DOHH2 (cell line): ENCODE measurements at regions not wholly inside any gene's neighbourhood (a gene's known extent, or its start where the extent isn't known, plus 50 kb on each side); places are given as distances from the start of the nearest gene placed in this dataset.

ENCODE experiments used
- H3F3A ChIP-seq: fragments of 200-600 bp; sonication (generic), shearing (Covaris generic); 2 replicates; pipeline ENCODE4 v1.6.0; 2016; ENCODE audit warnings: antibody characterized with exemption, mild to moderate bottlenecking; ENCODE audit not compliant: control insufficient read depth, insufficient read depth
- H3K27ac ChIP-seq: fragments of 200-600 bp; sonication (generic); 2 replicates; pipeline ENCODE4 v1.5.1; 2014; ENCODE audit warnings: low read depth, mild to moderate bottlenecking, low read length, moderate library complexity
- H3K27me3 ChIP-seq: fragments of 200-600 bp; sonication (generic); 2 replicates; pipeline ENCODE4 v1.6.1; 2014; ENCODE audit warnings: mild to moderate bottlenecking, low read length, mixed read lengths; ENCODE audit not compliant: control insufficient read depth
- H3K36me3 ChIP-seq: fragments of 200-600 bp; sonication (generic); 2 replicates; pipeline ENCODE4 v1.6.1; 2014; ENCODE audit warnings: mild to moderate bottlenecking, low read length, moderate library complexity, mixed read lengths; ENCODE audit not compliant: control insufficient read depth
- H3K4me1 ChIP-seq: fragments of 200-600 bp; sonication (generic); 2 replicates; pipeline ENCODE4 v1.6.1; 2014; ENCODE audit warnings: mild to moderate bottlenecking, low read length, mixed read lengths; ENCODE audit not compliant: control insufficient read depth
- H3K4me2 ChIP-seq: fragments of 200-600 bp; sonication (generic); 2 replicates; pipeline ENCODE4 v1.6.0; 2014; ENCODE audit warnings: mild to moderate bottlenecking, low read length, moderate library complexity
- H3K4me3 ChIP-seq: fragments of 200-600 bp; sonication (generic); 2 replicates; pipeline ENCODE4 v1.5.1; 2014; ENCODE audit warnings: mild to moderate bottlenecking, low read length, mixed read lengths
- H3K79me2 ChIP-seq: fragments of 200-600 bp; sonication (generic); 2 replicates; pipeline ENCODE4 v1.6.1; 2014; ENCODE audit warnings: mild to moderate bottlenecking, low read length, mixed read lengths; ENCODE audit not compliant: control insufficient read depth
- H3K9me2 ChIP-seq: fragments of 200-600 bp; sonication (generic); replicated peaks from 2 replicates; pipeline ENCODE4 v1.6.1; 2014; ENCODE audit warnings: mild to moderate bottlenecking, low read length, mixed read lengths; ENCODE audit not compliant: control insufficient read depth
- H3K9me3 ChIP-seq: fragments of 200-600 bp; sonication (generic); 2 replicates; pipeline ENCODE4 v1.6.1; 2014; ENCODE audit warnings: antibody characterized with exemption, low read length, mixed read lengths; ENCODE audit not compliant: control insufficient read depth, insufficient read depth
- H4K20me1 ChIP-seq: fragments of 200-600 bp; sonication (generic); 2 replicates; pipeline ENCODE4 v1.6.0; 2014; ENCODE audit warnings: low read depth, mild to moderate bottlenecking, antibody characterized with exemption, low read length, moderate library complexity; ENCODE audit not compliant: control insufficient read depth, insufficient read depth
- EZH2phosphoT487 ChIP-seq: fragments of 200-600 bp; sonication (generic); IDR thresholded peaks from 2 replicates; pipeline ENCODE4 v1.6.1; 2017; ENCODE audit warnings: borderline replicate concordance, mild to moderate bottlenecking, antibody characterized with exemption, low read length, moderate library complexity, mixed read lengths
- TF ChIP-seq, protein P1 (sequence below): fragments of 200-600 bp; sonication (generic); IDR thresholded peaks from one replicate; pipeline ENCODE4 v1.5.1; 2014; ENCODE audit warnings: antibody characterized with exemption, mild to moderate bottlenecking, low read depth, low read length; ENCODE audit not compliant: poor library complexity, severe bottlenecking

DNA sequence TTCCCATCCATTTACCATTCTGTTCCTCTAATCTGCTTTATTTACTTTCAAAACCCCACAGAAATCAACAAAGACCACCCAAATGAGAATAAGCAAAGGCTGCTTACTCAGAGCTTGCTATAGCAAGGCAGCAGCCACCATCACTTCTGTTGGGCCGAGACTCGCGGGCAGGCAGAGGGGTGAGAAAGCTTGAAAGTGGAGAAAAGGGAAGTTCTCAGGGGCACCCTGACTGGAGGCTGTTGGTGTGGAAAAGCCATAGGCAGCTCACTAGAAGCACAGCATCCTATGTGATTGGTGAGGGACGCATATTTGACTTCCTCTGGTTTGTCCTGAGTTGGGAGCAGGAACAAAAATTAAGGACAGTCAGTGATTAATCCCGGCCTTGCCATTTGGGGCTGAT is 269.7 kb upstream of the THSD7B start:
- no peaks in the 10 kb centered on the region for H3K9me3 ChIP-seq
- TF ChIP-seq, protein P1, sequence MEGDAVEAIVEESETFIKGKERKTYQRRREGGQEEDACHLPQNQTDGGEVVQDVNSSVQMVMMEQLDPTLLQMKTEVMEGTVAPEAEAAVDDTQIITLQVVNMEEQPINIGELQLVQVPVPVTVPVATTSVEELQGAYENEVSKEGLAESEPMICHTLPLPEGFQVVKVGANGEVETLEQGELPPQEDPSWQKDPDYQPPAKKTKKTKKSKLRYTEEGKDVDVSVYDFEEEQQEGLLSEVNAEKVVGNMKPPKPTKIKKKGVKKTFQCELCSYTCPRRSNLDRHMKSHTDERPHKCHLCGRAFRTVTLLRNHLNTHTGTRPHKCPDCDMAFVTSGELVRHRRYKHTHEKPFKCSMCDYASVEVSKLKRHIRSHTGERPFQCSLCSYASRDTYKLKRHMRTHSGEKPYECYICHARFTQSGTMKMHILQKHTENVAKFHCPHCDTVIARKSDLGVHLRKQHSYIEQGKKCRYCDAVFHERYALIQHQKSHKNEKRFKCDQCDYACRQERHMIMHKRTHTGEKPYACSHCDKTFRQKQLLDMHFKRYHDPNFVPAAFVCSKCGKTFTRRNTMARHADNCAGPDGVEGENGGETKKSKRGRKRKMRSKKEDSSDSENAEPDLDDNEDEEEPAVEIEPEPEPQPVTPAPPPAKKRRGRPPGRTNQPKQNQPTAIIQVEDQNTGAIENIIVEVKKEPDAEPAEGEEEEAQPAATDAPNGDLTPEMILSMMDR: no peak
- TF ChIP-seq EZH2phosphoT487: no peak
- no peak overlapping the region for H3K4me2 ChIP-seq
- H3K4me3 ChIP-seq: no peak overlapping the region
- no peaks in the 10 kb centered on the region for H3F3A ChIP-seq
- no peaks in the 10 kb centered on the region for H3K79me2 ChIP-seq
- no peaks in the 10 kb centered on the region for H4K20me1 ChIP-seq
- no peak overlapping the region for H3K27ac ChIP-seq
- no peaks in the 10 kb centered on the region for H3K9me2 ChIP-seq
- H3K4me1 ChIP-seq: peaks cover 3% of the 10 kb centered on the region; the same call in 1 of the 2 replicates
- H3K27me3 ChIP-seq: no peaks in the 10 kb centered on the region; the same call in 1 of the 2 replicates
- no peaks in the 10 kb centered on the region for H3K36me3 ChIP-seq

DNA sequence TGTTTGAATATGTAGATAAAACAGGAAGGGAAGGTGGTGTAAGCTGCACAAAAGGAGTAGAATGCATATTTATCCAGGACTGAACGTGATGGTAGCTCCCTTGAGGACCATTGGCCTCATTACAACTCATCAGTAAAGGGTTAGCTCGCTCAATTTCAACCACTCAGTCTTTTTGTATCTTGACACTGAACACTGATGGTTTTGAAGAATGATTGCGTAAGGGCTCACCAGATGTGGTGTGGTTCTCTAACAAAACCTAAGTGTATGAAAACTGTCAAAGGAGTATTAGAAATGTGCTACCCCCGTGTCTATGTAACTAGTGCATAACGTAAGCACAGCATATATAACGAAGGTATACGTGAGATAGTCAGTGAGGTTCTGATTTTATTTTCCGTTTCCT is 272.4 kb upstream of the THSD7B start:
- peaks cover 3% of the 10 kb centered on the region; the same call in 1 of the 2 replicates for H3K4me1 ChIP-seq
- H3K27ac ChIP-seq: no peak overlapping the region
- no peaks in the 10 kb centered on the region for H3K9me3 ChIP-seq
- no peak overlapping the region for H3K4me2 ChIP-seq
- TF ChIP-seq, protein P1: no peak
- no peak for TF ChIP-seq EZH2phosphoT487
- no peaks in the 10 kb centered on the region for H3K36me3 ChIP-seq
- no peak overlapping the region for H3K4me3 ChIP-seq
- no peaks in the 10 kb centered on the region for H3F3A ChIP-seq
- peaks cover 6% of the 10 kb centered on the region; the same call in 1 of the 2 replicates for H3K27me3 ChIP-seq
- H3K79me2 ChIP-seq: no peaks in the 10 kb centered on the region
- no peaks in the 10 kb centered on the region for H3K9me2 ChIP-seq
- H4K20me1 ChIP-seq: no peaks in the 10 kb centered on the region

DNA sequence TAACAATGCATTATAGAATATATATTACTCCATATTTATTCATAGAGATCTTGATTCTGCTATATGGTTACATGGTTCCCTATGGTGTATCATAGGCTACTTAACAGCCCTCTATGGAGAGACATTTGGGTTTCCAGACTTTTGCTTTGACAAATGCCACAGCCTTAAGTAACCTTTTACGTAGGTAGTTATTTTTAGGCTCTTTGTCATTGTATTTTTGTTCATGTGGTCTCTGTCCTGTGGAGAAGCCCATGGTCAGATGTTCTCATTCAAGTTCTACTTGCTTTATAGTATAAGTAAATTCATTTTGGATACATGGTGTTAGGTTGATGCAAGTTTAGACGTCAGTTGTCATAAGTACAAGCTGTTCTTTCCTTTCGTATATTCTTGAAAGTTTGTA is 275.2 kb upstream of the THSD7B start:
- Histone ChIP-seq H3K9me2 (no peaks in the 10 kb centered on the region), H3K4me1 (no peaks in the 10 kb centered on the region), H3K4me3 (no peak overlapping the region), H3K4me2 (no peak overlapping the region), H4K20me1 (no peaks in the 10 kb centered on the region), H3K9me3 (no peaks in the 10 kb centered on the region), H3F3A (no peaks in the 10 kb centered on the region), H3K79me2 (no peaks in the 10 kb centered on the region), H3K27me3 (peaks cover 6% of the 10 kb centered on the region; the same call in 1 of the 2 replicates), H3K27ac (no peak overlapping the region), H3K36me3 (no peaks in the 10 kb centered on the region)
- TF ChIP-seq EZH2phosphoT487: no peak
- TF ChIP-seq, protein P1: no peak
